GM19025 (cell line): ENCODE measurements at regions not wholly inside any gene's neighbourhood (a gene's known extent, or its start where the extent isn't known, plus 50 kb on each side); places are given as distances from the start of the nearest gene placed in this dataset.

Experiments used
- ATAC-seq: cut with Tn5 transposase; IDR thresholded peaks from one replicate; pipeline ENCODE4 v1.9.1; 2021; ENCODE audit warnings: mild to moderate bottlenecking, low read depth, moderate library complexity; ENCODE audit not compliant: unreplicated experiment

- no peak for ATAC-seq
Observed at GRCh38 chr7:12517451-12517850, 53.1 kb upstream of the SCIN start.

DNA sequence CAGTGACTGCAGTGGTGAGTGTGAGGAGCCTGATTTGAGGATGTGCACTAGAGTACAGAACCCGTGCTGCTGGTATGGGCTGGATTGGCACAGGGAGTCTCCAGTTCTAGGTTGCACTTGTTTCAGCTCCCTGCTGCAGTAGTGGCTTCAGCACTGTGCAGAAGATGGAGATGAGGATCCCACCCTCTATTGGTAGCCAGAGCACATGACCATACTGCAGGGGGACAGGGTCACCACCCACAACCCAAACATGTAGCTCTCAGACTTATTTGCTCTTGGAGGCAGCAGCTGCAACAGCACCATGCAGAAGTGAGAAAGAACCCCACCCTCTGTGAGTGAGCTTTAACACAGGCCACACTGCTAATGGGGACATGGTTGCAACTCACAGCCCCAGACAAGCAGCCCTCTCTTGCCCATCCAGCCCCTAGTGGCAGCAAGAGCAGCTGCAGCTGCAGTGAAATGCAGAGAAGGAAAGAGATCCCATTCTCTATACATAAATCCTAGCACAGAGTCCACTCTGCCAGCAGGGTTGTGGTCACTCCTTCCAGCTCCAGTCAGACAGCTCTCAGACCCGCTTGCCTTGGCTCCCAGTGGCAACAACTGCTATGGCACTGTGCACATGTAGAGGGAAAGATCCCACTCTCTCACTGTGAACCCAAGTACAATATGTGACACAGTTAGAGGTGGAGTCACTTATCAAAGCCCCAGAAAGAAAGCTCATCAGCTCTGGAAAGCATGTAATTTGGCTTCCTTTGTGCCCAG is 51.4 kb upstream of the SCIN start:
- peak; percentile 86 for ATAC-seq

- no peak for ATAC-seq
Observed at GRCh38 chr7:12519682-12520009, 50.9 kb upstream of the SCIN start.
